PFSK-1 (cell line): ENCODE measurements at regions not wholly inside any gene's neighbourhood (a gene's known extent, or its start where the extent isn't known, plus 50 kb on each side); places are given as distances from the start of the nearest gene placed in this dataset.

ENCODE experiments used
- FOXP2 ChIP-seq: optimal IDR thresholded peaks from 2 replicates; pipeline ENCODE3; 2011; ENCODE audit warnings: borderline replicate concordance, control low read depth, inconsistent platforms; ENCODE audit not compliant: insufficient read depth; ENCODE audit errors: extremely low read length, extremely low read depth
- POLR2AphosphoS5 ChIP-seq: IDR thresholded peaks from 2 replicates; pipeline ENCODE4 v1.6.1; 2012; ENCODE audit warnings: low read depth, mild to moderate bottlenecking, control low read depth, low read length, moderate library complexity
- REST ChIP-seq, 2 experiments: IDR thresholded peaks; 2 replicates each; pipeline versions ENCODE4 v1.6.1 to v1.8.0; 2011 to 2012; ENCODE audit warnings: low read depth in 2 of 2, low read length in 2 of 2, control low read depth in 1 of 2, inconsistent platforms in 1 of 2, mild to moderate bottlenecking in 1 of 2, moderate library complexity in 1 of 2; ENCODE audit not compliant: insufficient read depth in 1 of 2
- SIN3A ChIP-seq: IDR thresholded peaks from 2 replicates; pipeline ENCODE4 v1.6.1; 2012; ENCODE audit warnings: mild to moderate bottlenecking, low read length, moderate library complexity, borderline replicate concordance; ENCODE audit not compliant: insufficient read depth
- TAF1 ChIP-seq: IDR thresholded peaks from 2 replicates; pipeline ENCODE4 v1.6.1; 2012; ENCODE audit warnings: low read length, control low read depth, borderline replicate concordance; ENCODE audit not compliant: insufficient read depth

GRCh38 chr4:125735102-125735501 lies 420.3 kb downstream of the FAT4 start:
- TF ChIP-seq FOXP2 (no peak), TAF1 (no peak), POLR2AphosphoS5 (no peak), REST (IDR thresholded peaks at IDR 0.05; ENCODE audit: insufficient read depth in 1 of 2, low read depth in 2 of 2, low read length in 2 of 2) (no peak), SIN3A (no peak)

GRCh38 chr4:125736057-125736456 lies 421.3 kb downstream of the FAT4 start:
- TF ChIP-seq SIN3A = no peak
- no peak for TF ChIP-seq REST (IDR thresholded peaks at IDR 0.05; ENCODE audit: insufficient read depth in 1 of 2, low read depth in 2 of 2, low read length in 2 of 2)
- no peak for TF ChIP-seq TAF1
- no peak for TF ChIP-seq POLR2AphosphoS5
- no peak for TF ChIP-seq FOXP2

- TF ChIP-seq REST (IDR thresholded peaks at IDR 0.05; ENCODE audit: insufficient read depth in 1 of 2, low read depth in 2 of 2, low read length in 2 of 2) (no peak), TAF1 (no peak), FOXP2 (no peak), POLR2AphosphoS5 (no peak), SIN3A (no peak)
These were observed 425.0 kb downstream of the FAT4 start for GRCh38 chr4:125739760-125740159.

DNA sequence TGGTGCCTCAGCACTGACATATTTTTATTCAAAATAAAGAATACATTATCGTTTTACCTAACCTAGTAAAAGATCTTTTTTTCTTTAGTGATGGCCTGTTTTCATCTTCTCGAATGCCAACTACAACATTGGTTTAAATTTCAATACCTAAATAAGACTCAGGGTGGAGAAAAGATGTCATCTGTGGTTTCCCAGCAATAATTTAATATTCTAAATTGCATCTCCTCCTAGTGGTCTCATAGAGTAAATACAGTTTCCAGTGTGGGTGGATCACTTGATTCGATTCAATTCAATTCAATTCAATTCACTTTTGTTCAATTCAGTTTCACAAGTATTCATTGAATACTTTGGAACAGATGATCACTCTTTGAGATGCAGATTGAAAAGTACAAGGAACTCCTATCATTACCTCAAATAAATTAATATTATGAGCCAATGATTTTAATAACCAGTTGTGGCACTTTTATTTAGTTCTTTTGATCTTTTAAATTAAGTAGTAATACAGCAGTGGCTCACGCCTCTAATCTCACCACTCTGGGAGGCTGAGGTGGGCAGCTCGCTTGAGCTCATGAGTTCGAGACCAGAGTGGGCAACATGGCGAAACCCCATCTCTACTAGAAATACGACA lies 427.2 kb downstream of the FAT4 start:
- TF ChIP-seq SIN3A (no peak), TAF1 (no peak), REST (IDR thresholded peaks at IDR 0.05; ENCODE audit: insufficient read depth in 1 of 2, low read depth in 2 of 2, low read length in 2 of 2) (no peak), FOXP2 (no peak), POLR2AphosphoS5 (no peak)

DNA sequence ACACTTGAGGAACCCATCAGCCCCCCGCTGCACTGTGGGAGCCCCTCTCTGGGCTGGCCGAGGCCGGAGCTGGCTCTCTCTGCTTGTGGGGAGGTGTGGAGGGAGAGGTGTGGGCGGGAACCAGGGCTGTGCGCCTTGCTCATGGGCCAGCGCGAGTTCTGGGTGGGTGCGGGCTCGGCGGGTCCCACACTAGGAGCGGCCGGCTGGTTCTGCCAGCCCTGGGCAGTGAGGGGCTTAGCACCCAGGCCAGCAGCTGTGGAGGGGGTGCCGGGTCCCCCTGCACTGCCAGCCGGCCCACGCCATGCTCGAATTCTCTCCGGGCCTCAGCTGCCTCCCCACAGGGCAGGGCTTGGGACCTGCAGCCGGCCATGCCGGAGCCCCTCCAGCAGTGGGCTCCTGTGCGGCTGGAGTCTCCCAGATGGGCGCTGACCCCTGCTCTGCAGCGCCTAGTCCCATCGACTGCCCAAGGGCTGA lies 430.2 kb downstream of the FAT4 start:
- TF ChIP-seq TAF1 = no peak
- no peak for TF ChIP-seq REST (IDR thresholded peaks at IDR 0.05; ENCODE audit: insufficient read depth in 1 of 2, low read depth in 2 of 2, low read length in 2 of 2)
- TF ChIP-seq POLR2AphosphoS5 = no peak
- TF ChIP-seq SIN3A = no peak
- no peak for TF ChIP-seq FOXP2
